PC-3 (cell line): ENCODE measurements at regions not wholly inside any gene's neighbourhood (a gene's known extent, or its start where the extent isn't known, plus 50 kb on each side); places are given as distances from the start of the nearest gene placed in this dataset.
A peak's percentile ranks its signal among the peaks of the same experiment; 100 is the strongest.

Source experiments
- CTCF ChIP-seq: fragments of 300-600 bp; sonication (generic); conservative IDR thresholded peaks from 2 replicates; pipeline ENCODE4 v1.5.1; 2017; ENCODE audit warnings: antibody characterized with exemption, low read depth, mild to moderate bottlenecking, low read length
- EZH2 ChIP-seq: fragments of 300-600 bp; sonication (generic); IDR thresholded peaks from one replicate; pipeline ENCODE4 v1.6.1; 2017; ENCODE audit warnings: antibody characterized with exemption, mild to moderate bottlenecking, low read length; ENCODE audit not compliant: unreplicated experiment
- EZH2phosphoT487 ChIP-seq: fragments of 300-600 bp; sonication (generic); IDR thresholded peaks from 2 replicates; pipeline ENCODE4 v1.6.1; 2018; ENCODE audit warnings: mild to moderate bottlenecking, antibody characterized with exemption, low read length, borderline replicate concordance

- 0 out of 2 replicates have a peak, but pooled peaks have one; percentile 16 for TF ChIP-seq CTCF
- TF ChIP-seq EZH2 = no peak
- no peak for TF ChIP-seq EZH2phosphoT487
Observed at GRCh38 chr5:113804264-113804663, 290.8 kb downstream of the YTHDC2 start.
